A673 (cell line): ENCODE measurements at regions not wholly inside any gene's neighbourhood (a gene's known extent, or its start where the extent isn't known, plus 50 kb on each side); places are given as distances from the start of the nearest gene placed in this dataset.

Experiments
- EZH2 ChIP-seq: fragments of 200-600 bp; sonication (generic); IDR thresholded peaks from 2 replicates; pipeline ENCODE4 v1.6.1; 2017; ENCODE audit warnings: borderline replicate concordance, low read depth, mild to moderate bottlenecking, mixed read lengths, antibody characterized with exemption, low read length; ENCODE audit not compliant: poor library complexity, severe bottlenecking
- TF ChIP-seq, protein P1 (sequence below): fragments of 300-800, 200-600 bp; sonication (generic); conservative IDR thresholded peaks from 2 replicates; pipeline ENCODE4 v1.5.1; 2017; ENCODE audit warnings: low read depth, mild to moderate bottlenecking, antibody characterized with exemption, low read length, moderate library complexity, mixed read lengths

DNA sequence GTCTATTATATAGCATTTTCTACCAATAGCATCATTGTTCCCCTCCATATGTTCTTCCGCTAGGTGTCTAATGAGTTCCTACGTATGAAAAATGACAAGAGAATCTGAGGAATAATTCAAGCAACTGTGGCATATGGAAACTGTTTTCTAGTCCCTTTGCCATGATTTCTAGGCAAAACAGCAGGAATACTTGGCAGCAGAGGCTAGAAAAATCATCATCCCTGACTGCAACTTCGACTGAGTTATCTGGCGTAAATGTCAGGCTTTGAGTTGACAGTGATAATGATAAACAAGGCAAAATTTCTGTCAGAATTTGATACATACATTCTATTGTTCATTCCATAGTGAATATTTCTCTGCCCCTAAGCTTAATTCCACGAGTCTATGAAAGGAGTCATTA, 572.8 kb upstream of the USP15 start:
- TF ChIP-seq, protein P1, sequence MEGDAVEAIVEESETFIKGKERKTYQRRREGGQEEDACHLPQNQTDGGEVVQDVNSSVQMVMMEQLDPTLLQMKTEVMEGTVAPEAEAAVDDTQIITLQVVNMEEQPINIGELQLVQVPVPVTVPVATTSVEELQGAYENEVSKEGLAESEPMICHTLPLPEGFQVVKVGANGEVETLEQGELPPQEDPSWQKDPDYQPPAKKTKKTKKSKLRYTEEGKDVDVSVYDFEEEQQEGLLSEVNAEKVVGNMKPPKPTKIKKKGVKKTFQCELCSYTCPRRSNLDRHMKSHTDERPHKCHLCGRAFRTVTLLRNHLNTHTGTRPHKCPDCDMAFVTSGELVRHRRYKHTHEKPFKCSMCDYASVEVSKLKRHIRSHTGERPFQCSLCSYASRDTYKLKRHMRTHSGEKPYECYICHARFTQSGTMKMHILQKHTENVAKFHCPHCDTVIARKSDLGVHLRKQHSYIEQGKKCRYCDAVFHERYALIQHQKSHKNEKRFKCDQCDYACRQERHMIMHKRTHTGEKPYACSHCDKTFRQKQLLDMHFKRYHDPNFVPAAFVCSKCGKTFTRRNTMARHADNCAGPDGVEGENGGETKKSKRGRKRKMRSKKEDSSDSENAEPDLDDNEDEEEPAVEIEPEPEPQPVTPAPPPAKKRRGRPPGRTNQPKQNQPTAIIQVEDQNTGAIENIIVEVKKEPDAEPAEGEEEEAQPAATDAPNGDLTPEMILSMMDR: no peak
- no peak for TF ChIP-seq EZH2
